ENCODE measurements at regions not wholly inside any gene's neighbourhood (a gene's known extent, or its start where the extent isn't known, plus 50 kb on each side); places are given as distances from the start of the nearest gene placed in this dataset.
"Not testable (repeated sequence)": the region's sequence is repeated elsewhere in the genome, so short reads cannot be mapped to it uniquely, and the experiment has no call there.

- H3K9me3 ChIP-seq (ENCODE audit: control insufficient read depth, insufficient read depth, low read length) = no peaks in the 10 kb centered on the region
- H3K27ac ChIP-seq (ENCODE audit: low read length) = no peak overlapping the region
- no peak overlapping the region for H3K4me3 ChIP-seq (ENCODE audit: low read length)
Observed at GRCh38 chr12:25364529-25365339, 114.0 kb upstream of the KRAS start.

GRCh38 chr12:25362646-25363045, 111.9 kb upstream of the KRAS start:
- Histone ChIP-seq H3K4me1 (ENCODE audit: control insufficient read depth, insufficient read depth, low read length) (no peaks in the 10 kb centered on the region), H3K9me3 (ENCODE audit: control insufficient read depth, insufficient read depth, low read length) (no peaks in the 10 kb centered on the region), H3K36me3 (ENCODE audit: control insufficient read depth, insufficient read depth, low read length) (no peaks in the 10 kb centered on the region), H3K27ac (ENCODE audit: low read length) (no peak overlapping the region), H3K4me3 (ENCODE audit: low read length) (no peak overlapping the region), H3K27me3 (ENCODE audit: control insufficient read depth, insufficient read depth, low read length) (no peaks in the 10 kb centered on the region)
- WGBS (ENCODE audit: insufficient coverage, insufficient read length) = no CpG with 5 or more reads among the region's 4 CpGs
- no peak for DNase-seq (ENCODE audit: low read depth, low spot score)

More at GRCh38 chr12:25364529-25365339, 114.0 kb upstream of the KRAS start:
- Histone ChIP-seq H3K36me3 (ENCODE audit: control insufficient read depth, insufficient read depth, low read length) (no peaks in the 10 kb centered on the region), H3K27me3 (ENCODE audit: control insufficient read depth, insufficient read depth, low read length) (no peaks in the 10 kb centered on the region), H3K4me1 (ENCODE audit: control insufficient read depth, insufficient read depth, low read length) (no peaks in the 10 kb centered on the region)
- no peak for DNase-seq (ENCODE audit: low read depth, low spot score)
- no CpG with 5 or more reads among the region's 5 CpGs for WGBS (ENCODE audit: insufficient coverage, insufficient read length)

GRCh38 chr12:25361511-25361910, 110.8 kb upstream of the KRAS start:
- H3K36me3 ChIP-seq (ENCODE audit: control insufficient read depth, insufficient read depth, low read length) = no peaks in the 10 kb centered on the region
- no CpG with 5 or more reads among the region's 2 CpGs for WGBS (ENCODE audit: insufficient coverage, insufficient read length)
- no peaks in the 10 kb centered on the region for H3K4me1 ChIP-seq (ENCODE audit: control insufficient read depth, insufficient read depth, low read length)
- H3K9me3 ChIP-seq (ENCODE audit: control insufficient read depth, insufficient read depth, low read length) = no peaks in the 10 kb centered on the region
- no peaks in the 10 kb centered on the region for H3K27me3 ChIP-seq (ENCODE audit: control insufficient read depth, insufficient read depth, low read length)
- no peak overlapping the region for H3K27ac ChIP-seq (ENCODE audit: low read length)
- H3K4me3 ChIP-seq (ENCODE audit: low read length) = no peak overlapping the region
- DNase-seq (ENCODE audit: low read depth, low spot score) = no peak

- H3K9me3 ChIP-seq (ENCODE audit: control insufficient read depth, insufficient read depth, low read length) = no peaks in the 10 kb centered on the region
- H3K4me3 ChIP-seq (ENCODE audit: low read length) = no peak overlapping the region
- H3K36me3 ChIP-seq (ENCODE audit: control insufficient read depth, insufficient read depth, low read length) = no peaks in the 10 kb centered on the region
- no peaks in the 10 kb centered on the region for H3K27me3 ChIP-seq (ENCODE audit: control insufficient read depth, insufficient read depth, low read length)
- WGBS (ENCODE audit: insufficient coverage, insufficient read length) = no CpG with 5 or more reads among the region's 2 CpGs
- no peaks in the 10 kb centered on the region for H3K4me1 ChIP-seq (ENCODE audit: control insufficient read depth, insufficient read depth, low read length)
- no peak for DNase-seq (ENCODE audit: low read depth, low spot score)
- no peak overlapping the region for H3K27ac ChIP-seq (ENCODE audit: low read length)
Observed at GRCh38 chr12:25357595-25357994, 106.9 kb upstream of the KRAS start.

GRCh38 chr12:25352942-25353341, 102.2 kb upstream of the KRAS start:
- H3K27ac ChIP-seq (ENCODE audit: low read length); H3K4me3 ChIP-seq (ENCODE audit: low read length); H3K4me1 ChIP-seq (ENCODE audit: control insufficient read depth, insufficient read depth, low read length); DNase-seq (ENCODE audit: low read depth, low spot score); H3K9me3 ChIP-seq (ENCODE audit: control insufficient read depth, insufficient read depth, low read length); H3K36me3 ChIP-seq (ENCODE audit: control insufficient read depth, insufficient read depth, low read length); H3K27me3 ChIP-seq (ENCODE audit: control insufficient read depth, insufficient read depth, low read length): not testable (repeated sequence)
- no CpG with 5 or more reads among the region's 2 CpGs for WGBS (ENCODE audit: insufficient coverage, insufficient read length)

GRCh38 chr12:25352083-25352918, 101.6 kb upstream of the KRAS start:
- Histone ChIP-seq H3K4me1 (ENCODE audit: control insufficient read depth, insufficient read depth, low read length) (no peaks in the 10 kb centered on the region), H3K27ac (ENCODE audit: low read length) (no peak overlapping the region), H3K27me3 (ENCODE audit: control insufficient read depth, insufficient read depth, low read length) (no peaks in the 10 kb centered on the region), H3K4me3 (ENCODE audit: low read length) (no peak overlapping the region), H3K36me3 (ENCODE audit: control insufficient read depth, insufficient read depth, low read length) (no peaks in the 10 kb centered on the region), H3K9me3 (ENCODE audit: control insufficient read depth, insufficient read depth, low read length) (no peaks in the 10 kb centered on the region)
- DNase-seq (ENCODE audit: low read depth, low spot score) = no peak
- WGBS (ENCODE audit: insufficient coverage, insufficient read length) = no CpG with 5 or more reads among the region's 4 CpGs

GRCh38 chr12:25348593-25348895, 97.8 kb upstream of the KRAS start:
- Histone ChIP-seq H3K4me1 (ENCODE audit: control insufficient read depth, insufficient read depth, low read length) (no peaks in the 10 kb centered on the region), H3K27me3 (ENCODE audit: control insufficient read depth, insufficient read depth, low read length) (no peaks in the 10 kb centered on the region), H3K27ac (ENCODE audit: low read length) (no peak overlapping the region), H3K36me3 (ENCODE audit: control insufficient read depth, insufficient read depth, low read length) (no peaks in the 10 kb centered on the region), H3K4me3 (ENCODE audit: low read length) (no peak overlapping the region), H3K9me3 (ENCODE audit: control insufficient read depth, insufficient read depth, low read length) (no peaks in the 10 kb centered on the region)
- no peak for DNase-seq (ENCODE audit: low read depth, low spot score)
- WGBS (ENCODE audit: insufficient coverage, insufficient read length) = no CpG with 5 or more reads among the region's 1 CpG

- DNase-seq (ENCODE audit: low read depth, low spot score) = no peak
- Histone ChIP-seq H3K9me3 (ENCODE audit: control insufficient read depth, insufficient read depth, low read length) (no peaks in the 10 kb centered on the region), H3K4me1 (ENCODE audit: control insufficient read depth, insufficient read depth, low read length) (no peaks in the 10 kb centered on the region), H3K27me3 (ENCODE audit: control insufficient read depth, insufficient read depth, low read length) (no peaks in the 10 kb centered on the region), H3K27ac (ENCODE audit: low read length) (no peak overlapping the region), H3K4me3 (ENCODE audit: low read length) (no peak overlapping the region), H3K36me3 (ENCODE audit: control insufficient read depth, insufficient read depth, low read length) (no peaks in the 10 kb centered on the region)
- no CpG with 5 or more reads among the region's 4 CpGs for WGBS (ENCODE audit: insufficient coverage, insufficient read length)
Observed at GRCh38 chr12:25347716-25348592, 97.2 kb upstream of the KRAS start.

- not testable (repeated sequence) for H3K9me3 ChIP-seq (ENCODE audit: control insufficient read depth, insufficient read depth, low read length); H3K4me1 ChIP-seq (ENCODE audit: control insufficient read depth, insufficient read depth, low read length); H3K4me3 ChIP-seq (ENCODE audit: low read length); H3K27me3 ChIP-seq (ENCODE audit: control insufficient read depth, insufficient read depth, low read length); DNase-seq (ENCODE audit: low read depth, low spot score); H3K36me3 ChIP-seq (ENCODE audit: control insufficient read depth, insufficient read depth, low read length); H3K27ac ChIP-seq (ENCODE audit: low read length)
- WGBS (ENCODE audit: insufficient coverage, insufficient read length) = no CpG with 5 or more reads among the region's 5 CpGs
Observed at GRCh38 chr12:25341877-25342276, 91.1 kb upstream of the KRAS start.

- no peaks in the 10 kb centered on the region for H3K9me3 ChIP-seq (ENCODE audit: control insufficient read depth, insufficient read depth, low read length)
- H3K4me3 ChIP-seq (ENCODE audit: low read length) = no peak overlapping the region
- no peaks in the 10 kb centered on the region for H3K36me3 ChIP-seq (ENCODE audit: control insufficient read depth, insufficient read depth, low read length)
- WGBS (ENCODE audit: insufficient coverage, insufficient read length) = no CpG with 5 or more reads among the region's 3 CpGs
- no peaks in the 10 kb centered on the region for H3K4me1 ChIP-seq (ENCODE audit: control insufficient read depth, insufficient read depth, low read length)
- H3K27ac ChIP-seq (ENCODE audit: low read length) = no peak overlapping the region
- DNase-seq (ENCODE audit: low read depth, low spot score) = no peak
- no peaks in the 10 kb centered on the region for H3K27me3 ChIP-seq (ENCODE audit: control insufficient read depth, insufficient read depth, low read length)
Observed at GRCh38 chr12:25337916-25338315, 87.2 kb upstream of the KRAS start.
